Sciatic nerve (tissue), 2 donors: ENCODE measurements at regions not wholly inside any gene's neighbourhood (a gene's known extent, or its start where the extent isn't known, plus 50 kb on each side); places are given as distances from the start of the nearest gene placed in this dataset.
A peak's percentile ranks its signal among the peaks of the same experiment; 100 is the strongest.

Experiments used
- ATAC-seq: fragments of 200-7000 bp; cut with Tn5 transposase; one replicate; pipeline ENCODE4 v1.9.1; 2020; ENCODE audit warnings: mild to moderate bottlenecking, moderate library complexity
- DNase-seq: peaks from one replicate; pipeline ENCODE4 v3.0.0-alpha.2; 2020; ENCODE audit warnings: low spot score
- intact Hi-C: fragments of 100-400 bp; cut with DNase I; formaldehyde crosslinking; loops from one replicate; pipeline ENCODE4 v1.14.2; 2022
- donor health status: DM: no; HTN: no; CAD: no.
- donor health status: DM: no; HTN: no; CAD: no.

DNA sequence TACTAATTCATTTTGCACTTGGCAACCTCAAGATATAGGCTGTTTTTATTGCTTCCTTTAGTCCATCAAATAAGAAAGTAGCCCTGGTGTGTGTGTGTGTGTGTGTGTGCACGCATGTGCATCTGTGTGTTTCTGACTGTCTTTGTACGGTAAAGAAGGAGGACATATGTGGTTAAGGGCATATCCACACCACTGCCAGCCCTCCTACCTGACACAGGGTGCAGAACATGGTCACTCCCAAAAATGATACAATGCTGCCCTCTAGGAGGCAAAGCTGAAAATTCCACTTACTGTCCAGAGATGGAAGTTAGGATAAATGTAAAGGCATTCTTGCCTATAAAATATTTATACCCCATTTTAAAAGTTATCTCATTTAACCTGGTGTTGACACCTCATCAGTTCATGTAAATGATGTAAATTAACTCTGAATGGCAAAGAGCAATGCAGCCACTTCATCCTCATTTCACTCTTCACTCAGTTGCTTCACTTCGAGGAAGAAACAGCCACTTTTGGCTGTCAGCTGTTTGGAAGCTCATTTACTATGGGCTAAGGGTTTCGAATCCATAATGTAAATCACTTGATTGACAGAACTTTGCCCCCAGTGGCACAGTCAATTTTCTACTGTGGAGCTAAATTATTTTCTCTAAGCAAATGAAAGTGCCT lies 83.1 kb upstream of the MTNR1B start:
- intact Hi-C loops, result no loop called here
- peak; percentile 72 for ATAC-seq
- DNase-seq, result no peak

DNA sequence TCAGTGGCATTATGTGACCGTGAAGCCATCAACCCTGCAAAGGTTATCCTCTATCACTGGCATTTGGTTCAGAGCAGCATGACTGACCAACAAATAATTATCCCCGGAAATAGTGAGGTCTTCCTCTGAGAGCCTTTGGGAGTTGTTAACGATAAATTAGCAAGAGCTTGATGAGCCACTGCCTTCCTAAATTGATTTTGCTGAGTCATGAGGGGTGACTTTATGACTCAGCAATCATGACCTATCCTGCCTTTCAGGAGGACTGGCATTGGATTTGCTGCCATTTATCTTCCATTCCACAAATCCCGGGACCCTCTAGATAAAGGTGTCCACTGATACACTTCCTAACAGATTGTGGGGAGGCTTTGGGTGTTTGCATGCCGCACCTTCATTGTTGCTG lies 80.8 kb upstream of the MTNR1B start:
- DNase-seq (no peak), ATAC-seq (no peak)
- intact Hi-C loops, result no loop called here

DNA sequence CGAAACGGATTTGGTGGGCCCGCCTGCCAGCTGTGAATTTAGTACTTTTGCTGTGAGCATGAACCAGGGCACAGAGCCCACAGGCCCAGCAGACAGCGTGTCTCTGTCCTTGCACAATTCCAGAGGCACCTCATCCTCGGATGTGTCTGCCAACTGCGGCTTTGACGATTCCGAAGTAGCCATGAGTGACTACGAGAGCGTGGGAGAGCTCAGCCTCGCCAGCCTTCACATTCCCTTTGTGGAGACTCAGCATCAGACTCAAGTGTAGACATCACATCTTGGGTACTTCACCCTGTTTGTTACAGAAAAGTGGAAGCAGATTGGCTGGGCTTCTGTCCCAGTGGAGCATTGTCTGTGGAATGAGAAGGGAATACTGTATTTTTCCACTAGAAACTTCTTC lies 78.6 kb upstream of the MTNR1B start:
- intact Hi-C loops, result no loop called here
- DNase-seq, result no peak
- ATAC-seq, result no peak

DNA sequence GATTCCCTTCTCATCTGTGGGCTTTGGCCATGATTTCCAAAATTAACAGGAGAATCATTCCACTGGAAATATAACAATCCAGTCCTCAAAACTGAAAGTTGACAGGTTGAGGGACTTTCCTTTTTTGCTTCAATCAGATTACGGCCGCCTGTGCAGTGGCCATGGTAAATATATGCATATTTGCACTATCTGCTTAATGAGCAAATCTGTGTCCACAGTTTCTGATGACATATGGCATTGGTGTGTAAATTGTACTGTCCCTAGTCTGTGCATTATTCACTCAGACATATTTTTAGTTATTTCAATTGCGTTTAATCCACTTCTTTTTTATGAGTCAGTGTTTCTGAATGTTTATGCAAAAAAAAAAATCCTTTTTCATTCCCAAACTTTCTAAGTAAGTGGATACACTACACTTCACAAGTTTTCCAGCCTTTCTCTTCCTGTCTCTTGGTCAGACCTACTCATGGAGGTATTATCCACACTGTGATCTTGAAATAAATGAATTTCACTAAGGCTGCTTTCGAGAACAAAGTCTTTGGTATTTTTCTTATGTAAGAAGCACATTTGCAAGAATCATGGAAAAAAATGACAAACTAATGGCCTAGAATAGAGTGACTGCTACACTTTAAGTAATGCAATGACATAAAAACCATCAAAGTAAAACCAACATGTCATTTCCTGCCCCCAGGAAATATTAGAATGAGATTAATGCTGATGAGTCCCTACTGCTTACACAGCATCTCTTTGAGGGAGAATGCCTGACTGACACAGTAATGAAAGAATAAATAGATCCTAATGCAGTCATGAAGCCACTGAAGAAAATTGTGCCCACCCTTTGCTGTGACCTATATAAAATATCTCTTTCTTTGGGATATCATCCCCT lies 76.4 kb upstream of the MTNR1B start:
- intact Hi-C loops, result no loop called here
- DNase-seq, result no peak
- ATAC-seq, result no peak

DNA sequence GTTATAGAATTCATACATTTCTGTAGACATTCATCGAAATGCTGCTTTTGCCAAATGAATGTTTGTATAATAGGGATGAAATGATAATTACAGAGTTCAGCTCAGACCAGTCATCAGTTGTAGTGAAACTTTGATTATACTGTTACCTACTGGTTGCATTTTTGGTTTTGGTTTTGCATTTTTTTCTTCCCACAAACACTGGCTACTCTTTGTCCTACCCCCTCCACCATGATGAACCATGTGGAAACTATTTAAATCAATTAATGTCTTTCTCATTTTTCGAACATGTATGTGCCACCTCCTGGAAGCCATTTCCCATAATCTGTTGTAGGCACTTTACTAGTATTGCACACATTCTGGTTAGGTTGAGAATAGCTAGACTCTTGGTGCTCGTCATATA lies 75.3 kb upstream of the MTNR1B start:
- intact Hi-C loops, result no loop called here
- ATAC-seq, result no peak

DNA sequence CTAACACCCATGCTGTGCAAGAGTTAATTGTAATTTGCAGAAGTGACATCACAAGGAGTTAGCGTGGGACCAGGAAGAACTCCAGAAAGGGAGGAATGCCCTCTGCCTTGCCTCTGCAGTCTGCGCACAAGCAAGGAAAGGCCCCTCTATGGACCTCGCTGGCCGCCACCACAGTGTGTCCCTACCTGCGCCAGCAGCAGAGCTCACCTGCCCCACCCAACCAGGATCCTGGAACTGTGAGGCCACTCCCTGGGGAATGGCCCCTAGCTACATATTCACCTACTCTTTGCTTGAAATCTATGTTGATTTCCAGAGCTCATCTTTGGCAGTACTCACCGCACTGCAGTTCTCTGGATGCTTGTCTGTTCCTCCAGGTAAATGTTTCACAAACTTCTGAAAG lies 72.0 kb upstream of the MTNR1B start:
- intact Hi-C loops, result no loop called here
- no peak for ATAC-seq
- no peak for DNase-seq

More for the DNA sequence above, 75.3 kb upstream of the MTNR1B start:
- DNase-seq, result no peak

DNA sequence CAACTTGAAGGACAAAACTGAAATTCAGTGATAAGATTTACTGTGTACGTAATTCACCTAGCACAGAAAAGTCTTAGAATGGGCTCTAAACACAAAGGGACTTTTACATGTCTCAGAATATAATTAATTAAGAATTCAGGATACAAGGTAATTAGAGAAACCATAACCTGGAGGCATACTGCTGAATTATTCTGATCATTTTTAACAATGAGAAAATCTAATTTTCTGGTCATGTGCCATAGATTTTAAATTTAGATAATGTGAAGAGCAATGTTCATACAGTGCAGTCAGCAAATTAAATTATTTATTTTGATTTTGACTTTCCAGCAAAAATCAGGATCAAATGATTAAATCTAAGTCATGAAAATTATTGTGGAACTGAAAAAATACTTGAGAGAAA lies 67.0 kb upstream of the MTNR1B start:
- intact Hi-C loops, result no loop called here
- ATAC-seq (no peak), DNase-seq (no peak)

DNA sequence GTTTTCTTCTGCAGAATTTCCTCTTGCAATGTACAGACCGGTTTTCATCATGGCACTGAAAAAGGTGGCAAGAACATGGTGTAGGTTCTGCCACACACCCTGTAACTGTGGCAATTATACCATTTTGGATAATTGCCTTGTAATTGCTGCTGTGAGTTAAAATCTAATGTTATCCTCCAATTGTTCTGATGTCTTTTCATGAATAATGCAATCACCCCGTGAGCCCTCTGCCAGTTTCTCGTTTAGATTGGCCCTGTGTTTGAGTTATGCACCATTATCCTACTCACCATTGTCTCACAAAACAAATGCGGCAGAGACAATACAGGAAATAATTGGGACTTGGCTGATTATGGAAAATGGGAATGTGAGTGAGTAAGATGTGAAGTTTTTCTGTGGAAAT lies 61.8 kb upstream of the MTNR1B start:
- ATAC-seq, result no peak
- intact Hi-C loops, result no loop called here
- no peak for DNase-seq

DNA sequence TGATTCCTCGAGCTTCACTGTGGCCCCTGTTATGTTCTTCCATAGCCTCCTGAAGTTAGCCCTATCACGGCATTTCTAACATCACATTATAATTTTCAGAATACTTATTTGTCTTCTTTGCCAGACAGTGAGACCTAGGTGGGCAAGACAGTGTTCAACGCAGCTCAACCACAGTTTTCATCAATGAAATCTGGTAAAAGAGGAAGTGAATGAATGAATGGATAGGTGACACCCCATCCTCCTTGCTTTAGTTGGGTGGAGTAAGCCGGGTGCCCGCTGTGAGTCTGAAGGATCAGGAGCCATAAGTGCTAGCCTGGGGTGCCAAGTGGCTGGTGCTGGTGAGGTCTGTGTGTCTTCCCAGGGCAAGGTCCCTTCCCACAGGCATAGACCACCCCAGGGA lies 60.2 kb upstream of the MTNR1B start:
- intact Hi-C loops, result no loop called here
- DNase-seq (no peak), ATAC-seq (no peak)

DNA sequence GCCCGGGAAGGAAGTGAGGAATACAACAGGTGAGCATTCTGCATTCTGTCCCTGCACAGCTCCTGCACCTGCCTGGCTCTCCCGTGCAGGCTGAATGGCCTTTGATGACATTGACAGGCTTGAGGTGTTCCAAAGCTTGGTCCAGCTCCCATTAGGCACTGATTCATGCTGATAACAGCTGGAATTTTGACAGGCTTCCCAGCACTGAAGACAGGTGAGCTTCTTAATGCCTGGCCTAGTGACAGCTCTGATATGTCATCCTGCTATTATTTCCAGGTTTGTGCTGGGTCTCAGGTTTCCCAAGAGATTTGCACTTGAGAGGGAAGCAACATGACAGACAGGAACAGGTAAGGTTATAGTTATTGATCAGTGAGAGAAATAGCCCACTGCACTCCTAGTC lies 58.0 kb upstream of the MTNR1B start:
- no peak for ATAC-seq
- intact Hi-C loops, result no loop called here
- no peak for DNase-seq

DNA sequence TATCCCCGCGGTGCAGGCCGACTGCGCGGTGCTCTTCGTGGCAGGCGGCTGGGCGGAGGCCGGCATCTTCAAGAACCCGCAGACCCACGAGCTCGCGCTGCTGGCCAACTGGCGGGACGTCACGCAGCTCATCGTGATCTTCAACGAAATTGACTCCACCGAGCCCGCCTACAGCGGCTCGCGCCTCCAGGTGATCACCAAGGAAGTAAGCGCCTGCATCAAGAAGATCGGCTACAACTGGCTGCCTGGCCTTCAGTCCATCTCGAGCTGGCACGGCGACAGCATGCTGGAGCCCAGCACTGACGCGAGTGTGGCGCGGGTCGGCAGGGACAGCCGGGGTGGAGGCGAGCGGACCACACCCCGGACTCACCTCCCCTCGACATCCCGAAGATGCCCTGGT lies 53.9 kb upstream of the MTNR1B start:
- ATAC-seq, result no peak
- no peak for DNase-seq
- intact Hi-C loops, result no loop called here

DNA sequence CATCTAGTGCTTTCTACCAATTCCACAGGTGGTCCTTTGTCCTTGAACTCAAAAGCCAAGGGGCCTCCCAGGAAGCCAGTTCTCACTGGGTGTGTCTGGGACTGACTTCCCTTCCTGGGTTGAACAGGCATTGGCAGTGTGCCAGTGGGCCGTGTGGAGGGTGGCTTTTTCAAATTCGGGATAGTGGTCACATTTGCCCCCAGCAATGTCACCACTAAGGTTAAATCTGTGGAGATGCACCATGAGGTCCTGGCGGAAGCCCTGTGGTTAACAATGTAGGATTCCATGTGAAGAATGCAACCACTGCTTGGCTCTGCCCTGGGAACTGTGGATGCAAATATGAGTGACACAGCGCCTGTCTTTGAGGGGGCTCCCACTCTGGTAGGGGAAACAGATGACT lies 53.2 kb upstream of the MTNR1B start:
- no peak for ATAC-seq
- DNase-seq, result no peak

DNA sequence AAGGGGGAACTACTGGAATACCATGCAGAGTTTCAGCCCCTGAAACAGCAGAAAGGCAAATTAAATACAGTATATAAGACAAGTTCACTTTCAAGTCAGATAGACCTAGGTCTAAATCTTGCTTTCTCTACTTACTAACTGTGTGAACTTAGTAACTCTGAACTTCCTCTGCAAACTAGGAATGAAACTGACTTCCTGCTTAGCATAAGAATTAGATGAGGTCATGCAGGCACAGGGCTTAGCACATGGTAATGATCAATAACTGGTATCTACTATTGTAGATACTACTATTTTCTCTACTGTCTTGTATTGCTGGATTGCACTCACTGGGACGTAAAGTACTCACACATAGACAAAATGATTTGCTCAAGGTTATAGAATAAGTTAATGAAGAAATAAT lies 51.5 kb upstream of the MTNR1B start:
- DNase-seq (no peak), ATAC-seq (no peak)
- intact Hi-C loops, result no loop called here

More for the DNA sequence above, 53.2 kb upstream of the MTNR1B start:
- intact Hi-C loops, result no loop called here

DNA sequence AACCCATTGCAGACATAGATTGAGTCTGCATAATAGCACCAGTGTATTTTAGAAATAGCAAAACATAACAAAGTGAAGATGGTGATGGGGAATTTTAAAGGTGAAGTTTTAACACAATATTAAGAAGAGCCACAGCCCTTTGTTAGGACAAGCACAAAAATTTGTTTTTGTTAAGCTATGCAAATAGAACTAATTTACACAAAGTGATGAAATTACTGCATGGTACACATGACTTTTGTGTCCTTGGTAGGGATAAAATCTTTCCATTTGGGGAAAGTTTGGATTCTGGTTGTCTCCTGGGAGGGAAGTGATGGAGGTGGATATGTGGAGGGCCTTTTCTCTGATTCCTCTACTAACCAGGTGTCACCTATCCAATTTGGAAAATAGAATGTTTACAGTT lies 50.4 kb upstream of the MTNR1B start:
- ATAC-seq, result no peak
- no peak for DNase-seq
- intact Hi-C loops, result no loop called here
